BLaER1 (cell line): ENCODE measurements at regions not wholly inside any gene's neighbourhood (a gene's known extent, or its start where the extent isn't known, plus 50 kb on each side); places are given as distances from the start of the nearest gene placed in this dataset.
"Not testable (repeated sequence)": the region's sequence is repeated elsewhere in the genome, so short reads cannot be mapped to it uniquely, and the experiment has no call there.

Experiments used
- H3K27ac ChIP-seq: shearing (Covaris generic); formaldehyde crosslinking; 2 replicates; pipeline ENCODE4 v1.8.1; 2022
- H3K27me3 ChIP-seq: shearing (Covaris generic); formaldehyde crosslinking; 2 replicates; pipeline ENCODE4 v1.8.1; 2022
- H3K36me3 ChIP-seq: shearing (Covaris generic); formaldehyde crosslinking; 2 replicates; pipeline ENCODE4 v1.8.1; 2022
- H3K4me1 ChIP-seq: shearing (Covaris generic); formaldehyde crosslinking; 2 replicates; pipeline ENCODE4 v1.8.1; 2022
- H3K4me2 ChIP-seq: shearing (Covaris generic); formaldehyde crosslinking; 2 replicates; pipeline ENCODE4 v1.8.1; 2022
- H3K4me3 ChIP-seq: shearing (Covaris generic); formaldehyde crosslinking; 2 replicates; pipeline ENCODE4 v1.8.1; 2022
- H3K9ac ChIP-seq: shearing (Covaris generic); formaldehyde crosslinking; 2 replicates; pipeline ENCODE4 v1.8.1; 2022
- H3K9me3 ChIP-seq: shearing (Covaris generic); formaldehyde crosslinking; 2 replicates; pipeline ENCODE4 v1.8.1; 2022
- H4K20me1 ChIP-seq: shearing (Covaris generic); formaldehyde crosslinking; 2 replicates; pipeline ENCODE4 v1.8.1; 2022
- Cebpa-rat ChIP-seq: shearing (Covaris generic); IDR thresholded peaks from 2 replicates; pipeline ENCODE4 v1.8.1; 2022

DNA sequence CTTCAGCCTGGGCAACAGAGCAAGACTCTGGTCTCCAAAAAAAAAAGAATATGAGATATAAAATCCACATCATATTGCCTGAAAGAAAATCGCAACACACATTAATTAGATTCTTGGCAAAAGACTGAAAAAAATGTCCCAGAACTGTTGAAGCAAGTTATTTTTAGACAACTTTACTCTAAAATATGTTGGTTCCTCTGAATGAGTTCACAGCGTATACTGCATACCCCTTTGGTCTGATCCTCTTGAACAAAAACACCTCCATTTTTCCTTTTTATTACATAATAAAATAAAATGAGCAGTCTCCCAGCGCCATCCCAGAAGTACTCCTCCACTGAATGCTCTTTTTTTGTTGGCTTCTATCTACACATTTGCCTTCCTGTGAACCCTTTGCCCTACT lies 126.0 kb upstream of the TMEM170B start:
- no peak for TF ChIP-seq Cebpa-rat
- Histone ChIP-seq H3K27me3 (no peaks in the 10 kb centered on the region), H3K36me3 (no peaks in the 10 kb centered on the region), H3K4me1 (peaks cover 15% of the 10 kb centered on the region), H3K4me3 (no peak overlapping the region), H4K20me1 (no peaks in the 10 kb centered on the region), H3K9ac (no peak overlapping the region), H3K9me3 (peaks cover 10% of the 10 kb centered on the region), H3K4me2 (peak overlapping the region; percentile 39), H3K27ac (no peak overlapping the region)

DNA sequence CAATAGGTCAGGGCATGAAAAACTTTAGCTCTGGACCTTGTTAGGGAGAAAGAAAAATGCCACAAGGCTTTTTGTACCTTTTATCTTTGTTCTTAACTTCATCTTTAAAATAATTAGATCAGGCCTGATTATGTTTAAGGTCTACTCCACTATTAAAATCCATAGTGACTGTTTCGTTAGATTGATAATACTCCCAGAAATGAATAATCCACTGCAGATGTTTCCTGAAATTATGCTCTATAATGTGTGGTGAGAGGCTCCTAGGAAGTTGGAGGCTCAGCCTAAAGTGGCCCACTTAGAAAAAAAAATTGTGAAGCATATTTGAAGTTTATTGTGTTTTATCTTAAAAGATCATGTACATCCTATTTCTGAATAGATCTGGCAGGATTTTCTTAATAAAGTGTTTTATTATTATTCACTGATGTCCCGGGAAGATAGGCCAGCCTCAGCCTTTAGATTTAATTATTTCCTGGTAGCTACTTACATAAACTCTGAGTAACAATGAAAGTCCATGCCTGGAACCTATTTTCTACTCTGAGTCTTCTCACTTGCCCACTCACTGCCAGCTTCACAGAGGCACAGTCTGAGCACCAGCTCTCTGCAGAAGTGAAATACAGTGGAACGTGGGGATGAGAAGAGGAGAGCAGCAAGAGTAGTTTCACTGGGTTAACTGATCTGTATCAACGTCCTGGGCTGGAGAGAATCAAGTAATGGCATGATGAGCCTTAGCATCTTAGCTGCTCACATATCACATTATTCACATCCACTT lies 126.8 kb upstream of the TMEM170B start:
- Histone ChIP-seq H3K36me3 (no peaks in the 10 kb centered on the region), H3K9me3 (peaks cover 2% of the 10 kb centered on the region; the same call in 1 of the 2 replicates), H4K20me1 (no peaks in the 10 kb centered on the region), H3K4me2 (peak overlapping the region; percentile 39), H3K4me1 (peaks cover 15% of the 10 kb centered on the region), H3K9ac (no peak overlapping the region), H3K27me3 (no peaks in the 10 kb centered on the region), H3K4me3 (no peak overlapping the region), H3K27ac (no peak overlapping the region)
- no peak for TF ChIP-seq Cebpa-rat

DNA sequence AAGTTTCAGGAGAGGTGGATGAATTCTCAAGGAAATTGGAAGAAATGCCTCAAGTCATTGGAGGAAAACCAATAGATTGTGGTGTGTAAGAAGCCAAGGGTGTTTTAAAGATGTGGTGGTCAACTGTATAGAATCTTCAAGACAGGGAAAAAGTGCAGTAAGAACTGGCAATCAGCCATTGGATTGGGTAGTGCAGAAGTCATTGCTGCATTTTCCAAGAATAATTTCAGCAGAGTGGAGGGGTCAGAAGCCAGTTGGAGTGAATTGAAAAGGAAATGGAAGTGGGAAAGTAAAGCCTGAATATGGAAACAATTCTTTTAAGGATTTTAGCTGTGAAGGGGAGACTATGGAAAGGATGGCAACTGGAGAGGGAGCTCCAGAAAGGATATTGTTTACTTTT lies 128.2 kb upstream of the TMEM170B start:
- H3K27ac ChIP-seq: no peak overlapping the region
- no peak for TF ChIP-seq Cebpa-rat
- no peaks in the 10 kb centered on the region for H3K9me3 ChIP-seq
- H3K27me3 ChIP-seq: no peaks in the 10 kb centered on the region
- H3K36me3 ChIP-seq: no peaks in the 10 kb centered on the region
- H3K9ac ChIP-seq: no peak overlapping the region
- H3K4me2 ChIP-seq: no peak overlapping the region
- no peak overlapping the region for H3K4me3 ChIP-seq
- H3K4me1 ChIP-seq: peaks cover 29% of the 10 kb centered on the region
- no peaks in the 10 kb centered on the region for H4K20me1 ChIP-seq

DNA sequence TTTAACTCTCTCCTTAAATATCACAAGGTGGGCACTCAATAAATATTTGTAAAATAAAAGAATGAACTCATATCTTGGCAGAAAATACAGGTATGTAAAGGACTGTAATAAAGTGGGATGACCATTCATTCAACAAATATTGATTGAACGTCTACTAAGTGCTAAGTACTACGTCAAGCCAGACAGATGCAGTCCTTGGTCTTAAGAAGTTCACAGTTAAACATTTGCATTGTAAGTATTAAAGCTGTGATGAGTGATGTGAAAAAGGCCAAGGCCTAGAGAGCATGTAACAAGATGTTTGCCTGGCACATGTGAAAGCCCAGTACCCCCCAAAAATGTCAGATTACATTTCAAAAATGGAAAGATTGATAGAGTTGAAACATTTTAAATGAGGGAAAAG lies 130.1 kb upstream of the TMEM170B start:
- H3K36me3 ChIP-seq: no peaks in the 10 kb centered on the region
- no peaks in the 10 kb centered on the region for H3K27me3 ChIP-seq
- H4K20me1 ChIP-seq: no peaks in the 10 kb centered on the region
- H3K9ac ChIP-seq: no peak overlapping the region
- no peak overlapping the region for H3K4me3 ChIP-seq
- H3K4me1 ChIP-seq: peaks cover 41% of the 10 kb centered on the region
- H3K27ac ChIP-seq: no peak overlapping the region
- no peak overlapping the region for H3K4me2 ChIP-seq
- H3K9me3 ChIP-seq: peaks cover 6% of the 10 kb centered on the region
- no peak for TF ChIP-seq Cebpa-rat

DNA sequence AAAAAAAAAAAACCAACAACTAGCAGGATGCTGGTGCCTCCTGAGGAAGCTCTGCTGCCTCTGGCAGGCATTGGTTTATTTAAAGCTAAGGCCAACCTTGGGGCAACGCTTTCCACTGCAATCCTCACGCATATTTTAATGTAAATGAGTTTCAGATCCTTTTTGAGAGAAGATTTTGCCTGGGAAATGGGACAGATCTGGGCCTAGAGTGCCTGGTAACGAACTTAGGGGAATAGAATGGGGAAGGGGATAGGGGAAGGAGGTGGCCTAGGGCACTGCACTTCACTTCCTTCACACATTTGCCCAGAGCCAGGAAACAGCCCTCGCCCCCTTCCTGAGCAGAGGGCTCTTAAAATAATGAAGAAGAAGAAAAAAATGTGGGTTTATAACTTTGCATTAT lies 132.7 kb upstream of the TMEM170B start:
- peaks cover 18% of the 10 kb centered on the region for H3K9me3 ChIP-seq
- H3K36me3 ChIP-seq: no peaks in the 10 kb centered on the region
- H4K20me1 ChIP-seq: no peaks in the 10 kb centered on the region
- H3K9ac ChIP-seq: no peak overlapping the region
- H3K27me3 ChIP-seq: no peaks in the 10 kb centered on the region
- peak overlapping the region; percentile 69 for H3K4me2 ChIP-seq
- H3K4me3 ChIP-seq: no peak overlapping the region
- H3K27ac ChIP-seq: peak overlapping the region; percentile 47
- peaks cover 29% of the 10 kb centered on the region for H3K4me1 ChIP-seq
- no peak for TF ChIP-seq Cebpa-rat

DNA sequence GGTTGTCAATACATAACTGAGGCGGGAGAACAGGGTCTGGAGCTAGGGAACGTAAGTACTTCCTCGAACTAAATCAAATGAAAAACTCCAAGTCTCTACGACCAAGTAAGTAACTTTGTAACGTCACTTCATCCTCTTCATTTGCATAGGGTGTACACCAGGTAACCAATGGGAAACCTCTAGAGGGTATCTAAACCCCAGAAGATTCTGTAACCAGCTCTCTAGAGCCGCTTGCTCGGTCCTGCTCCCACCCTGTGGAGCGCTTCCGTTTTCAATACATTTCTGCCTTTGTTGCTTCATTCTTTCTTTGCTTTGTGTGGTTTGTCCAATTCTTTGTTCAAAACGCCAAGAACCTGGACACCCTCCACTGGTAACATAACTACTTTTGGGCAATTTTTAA lies 133.5 kb upstream of the TMEM170B start:
- Histone ChIP-seq H3K9ac (no peak overlapping the region), H3K4me2 (peak overlapping the region; percentile 69; the same call in 1 of the 2 replicates), H3K9me3 (peaks cover 18% of the 10 kb centered on the region), H3K36me3 (no peaks in the 10 kb centered on the region), H3K27ac (no peak overlapping the region; the same call in 1 of the 2 replicates), H4K20me1 (no peaks in the 10 kb centered on the region), H3K4me1 (peaks cover 29% of the 10 kb centered on the region), H3K4me3 (no peak overlapping the region), H3K27me3 (no peaks in the 10 kb centered on the region)
- TF ChIP-seq Cebpa-rat: no peak

DNA sequence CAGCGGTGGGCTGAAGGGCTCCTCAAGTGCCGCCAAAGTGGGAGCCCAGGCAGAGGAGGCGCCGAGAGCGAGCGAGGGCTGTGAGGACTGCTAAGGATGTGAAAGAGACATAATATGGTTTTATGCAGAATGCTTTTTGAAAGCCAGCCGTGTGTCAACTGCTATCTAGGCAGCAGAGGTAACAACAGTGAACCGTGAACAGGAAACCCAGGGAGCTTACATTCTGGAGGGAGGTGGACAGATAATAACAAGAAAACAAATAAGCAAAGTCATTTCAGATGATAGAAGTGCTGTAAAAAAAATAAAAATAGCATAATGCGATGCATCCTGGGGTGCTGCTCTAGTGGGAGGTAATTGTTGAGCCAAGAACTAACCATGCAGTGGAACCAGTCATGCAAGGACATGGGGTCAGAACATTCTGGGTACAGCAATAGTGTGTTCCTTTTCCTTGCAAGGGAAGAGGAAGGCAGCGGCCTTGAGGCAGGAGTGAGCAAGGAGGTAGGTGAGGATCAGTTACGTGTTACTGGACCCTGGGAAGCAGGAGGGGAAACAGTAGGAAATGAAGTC lies 134.4 kb upstream of the TMEM170B start:
- Histone ChIP-seq H3K4me2 (no peak overlapping the region), H3K4me3 (no peak overlapping the region), H3K9ac (no peak overlapping the region), H3K4me1 (peaks cover 29% of the 10 kb centered on the region), H3K9me3 (peaks cover 18% of the 10 kb centered on the region), H4K20me1 (no peaks in the 10 kb centered on the region), H3K36me3 (no peaks in the 10 kb centered on the region), H3K27ac (no peak overlapping the region), H3K27me3 (no peaks in the 10 kb centered on the region)
- TF ChIP-seq Cebpa-rat: no peak

DNA sequence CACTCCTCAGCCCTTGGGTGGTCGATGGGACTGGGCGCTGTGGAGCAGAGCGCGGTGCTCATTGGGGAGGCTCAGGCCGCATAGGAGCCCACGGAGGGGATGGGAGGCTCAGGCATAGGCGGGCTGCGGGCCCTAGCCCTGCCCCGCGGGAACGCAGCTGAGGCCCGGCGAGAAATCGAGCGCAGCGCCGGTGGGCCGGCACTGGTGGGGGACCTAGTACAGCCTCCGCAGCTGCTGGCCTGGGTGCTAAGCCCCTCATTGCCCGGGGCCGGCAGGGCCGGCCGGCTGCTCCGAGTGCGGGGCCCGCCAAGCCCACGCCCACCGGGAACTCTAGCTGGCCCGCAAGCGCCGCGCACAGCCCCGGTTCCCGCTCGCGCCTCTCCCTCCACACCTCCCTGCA lies 135.0 kb upstream of the TMEM170B start:
- H3K4me3 ChIP-seq, H3K9ac ChIP-seq, H3K27me3 ChIP-seq, H3K4me2 ChIP-seq, H3K36me3 ChIP-seq, H4K20me1 ChIP-seq, H3K27ac ChIP-seq: not testable (repeated sequence)
- Histone ChIP-seq H3K9me3 (peaks cover 18% of the 10 kb centered on the region), H3K4me1 (peaks cover 29% of the 10 kb centered on the region)

DNA sequence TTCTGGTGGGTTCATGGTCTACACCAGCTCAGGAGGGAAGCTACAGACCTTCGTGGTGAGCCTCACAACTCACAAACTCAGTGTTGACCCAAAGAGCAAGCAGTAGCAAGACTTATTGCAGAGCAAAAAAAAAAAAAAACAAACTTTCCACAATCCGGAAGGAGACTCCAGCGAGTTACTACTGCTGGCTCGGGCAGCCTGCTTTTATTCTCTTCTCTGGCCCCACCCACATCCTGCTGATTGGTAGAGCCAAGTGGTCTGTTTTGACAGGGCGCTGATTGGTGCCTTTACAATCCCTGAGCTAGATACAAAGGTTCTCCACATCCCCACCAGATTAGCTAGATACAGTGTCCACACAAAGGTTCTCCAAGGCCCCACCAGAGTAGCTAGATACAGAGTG lies 135.6 kb upstream of the TMEM170B start:
- peaks cover 29% of the 10 kb centered on the region for H3K4me1 ChIP-seq
- peaks cover 22% of the 10 kb centered on the region for H3K9me3 ChIP-seq
- H4K20me1 ChIP-seq, H3K36me3 ChIP-seq, H3K9ac ChIP-seq, H3K4me2 ChIP-seq, H3K27me3 ChIP-seq, H3K27ac ChIP-seq, H3K4me3 ChIP-seq: not testable (repeated sequence)

DNA sequence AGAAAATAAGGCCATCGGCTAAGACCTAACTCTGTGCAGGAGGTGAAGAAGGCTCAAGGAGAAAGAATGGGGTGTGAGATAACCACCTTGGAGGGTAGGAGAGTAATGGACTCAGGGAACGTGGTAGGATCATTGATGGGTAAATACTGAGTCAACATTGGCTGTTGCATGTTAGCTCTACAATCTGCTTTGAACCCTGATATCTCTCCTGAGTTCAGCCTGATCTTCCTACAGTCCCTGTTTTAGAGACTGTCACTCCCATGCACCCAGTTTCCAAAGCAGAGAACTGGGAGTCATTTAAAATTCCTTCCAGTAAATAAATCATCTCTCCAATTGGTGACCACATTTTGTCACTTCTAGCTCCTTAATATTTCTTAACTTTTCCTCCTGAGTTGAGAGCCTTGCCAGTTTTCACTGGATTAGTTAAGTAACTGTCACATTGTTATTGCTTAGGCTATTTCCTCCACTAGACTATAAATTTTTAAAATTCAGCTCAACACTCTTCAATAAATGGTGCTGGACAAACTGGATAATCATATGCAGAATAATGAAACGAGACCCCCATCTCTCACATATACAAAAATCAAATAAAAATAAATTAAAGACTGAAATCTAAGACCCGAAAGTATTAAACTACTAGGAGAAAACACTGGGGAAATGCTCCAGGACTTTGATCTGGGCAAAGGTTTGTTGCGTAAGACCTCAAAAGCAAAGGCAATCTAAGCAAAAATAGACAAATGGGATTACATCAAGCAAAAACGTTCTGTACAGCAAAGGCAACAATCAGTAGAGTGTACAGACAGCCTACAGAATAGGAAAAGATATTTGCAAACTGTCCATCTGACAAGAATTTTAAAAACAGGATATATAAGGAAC lies 138.9 kb upstream of the TMEM170B start:
- H3K27ac ChIP-seq: no peak overlapping the region
- H3K36me3 ChIP-seq: no peaks in the 10 kb centered on the region
- peaks cover 18% of the 10 kb centered on the region for H3K4me1 ChIP-seq
- H3K4me3 ChIP-seq: no peak overlapping the region
- no peak overlapping the region for H3K9ac ChIP-seq
- H4K20me1 ChIP-seq: no peaks in the 10 kb centered on the region
- H3K4me2 ChIP-seq: no peak overlapping the region
- H3K27me3 ChIP-seq: no peaks in the 10 kb centered on the region
- H3K9me3 ChIP-seq: peaks cover 25% of the 10 kb centered on the region
- TF ChIP-seq Cebpa-rat: peak; percentile 61; the same call in 1 of the 2 replicates
